GM21576 (cell line): ENCODE measurements at regions not wholly inside any gene's neighbourhood (a gene's known extent, or its start where the extent isn't known, plus 50 kb on each side); places are given as distances from the start of the nearest gene placed in this dataset.
"Not testable (repeated sequence)": the region's sequence is repeated elsewhere in the genome, so short reads cannot be mapped to it uniquely, and the experiment has no call there.

Source experiments
- ATAC-seq: cut with Tn5 transposase; IDR thresholded peaks from one replicate; pipeline ENCODE4 v1.9.1; 2021; ENCODE audit warnings: mild to moderate bottlenecking, moderate library complexity; ENCODE audit not compliant: unreplicated experiment

DNA sequence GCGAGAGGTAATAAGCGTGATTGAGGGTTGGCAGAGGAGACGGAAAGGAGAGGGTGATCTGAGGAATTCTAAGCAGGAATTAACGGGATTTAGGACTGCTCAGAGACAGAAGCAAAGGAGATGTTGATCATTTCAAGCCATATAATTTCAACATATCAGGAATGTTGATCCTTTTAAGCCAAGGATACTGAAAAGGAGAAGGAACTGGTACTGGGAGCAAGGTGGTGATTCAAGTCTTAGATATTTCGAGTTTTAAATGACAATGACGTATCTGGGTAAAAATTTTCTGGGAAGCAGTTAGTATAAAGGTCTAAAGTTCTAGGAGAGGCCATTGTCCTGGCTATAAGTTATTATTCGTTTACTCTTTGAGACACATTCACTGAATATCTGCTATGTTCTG is 91.3 kb upstream of the OGFRL1 start:
- ATAC-seq: no peak

DNA sequence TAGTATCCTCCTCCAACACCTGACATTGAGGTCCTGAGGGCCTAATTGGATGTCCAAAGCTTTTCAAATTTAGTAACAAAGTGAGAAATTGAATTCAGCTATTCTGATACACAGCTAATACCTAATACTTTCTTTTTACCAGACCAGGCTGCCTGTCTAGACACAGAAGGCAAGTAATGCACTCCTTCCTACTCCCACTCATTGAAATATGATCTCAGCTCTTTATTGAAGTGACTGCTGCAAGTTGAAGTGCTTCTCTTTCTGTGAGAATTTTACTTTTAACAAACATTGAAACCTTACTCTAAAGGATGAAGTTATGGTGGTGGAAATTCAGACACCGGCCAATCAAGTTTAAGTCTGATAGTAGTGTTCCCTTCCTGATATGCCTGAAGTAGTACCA is 90.8 kb upstream of the OGFRL1 start:
- ATAC-seq: no peak

DNA sequence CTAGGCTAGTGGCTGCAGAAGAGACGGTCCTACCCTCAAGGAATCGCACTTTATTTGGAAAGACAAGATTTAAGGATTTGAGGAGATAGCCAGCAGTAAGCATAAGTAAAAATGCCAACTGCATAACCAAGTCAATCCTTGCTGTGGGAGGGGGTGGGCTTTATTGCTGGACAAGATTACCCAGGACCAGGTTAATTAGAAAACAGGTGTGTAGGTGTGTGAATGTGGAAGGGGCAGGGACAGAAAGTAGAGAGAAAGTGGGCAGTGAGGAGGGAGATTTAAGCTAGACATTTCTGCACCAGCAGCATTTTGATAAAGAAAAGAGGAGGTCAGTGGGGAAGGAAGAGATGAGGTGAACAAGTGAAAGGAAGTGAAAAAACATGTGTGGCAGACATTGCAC is 89.7 kb upstream of the OGFRL1 start:
- no peak for ATAC-seq

DNA sequence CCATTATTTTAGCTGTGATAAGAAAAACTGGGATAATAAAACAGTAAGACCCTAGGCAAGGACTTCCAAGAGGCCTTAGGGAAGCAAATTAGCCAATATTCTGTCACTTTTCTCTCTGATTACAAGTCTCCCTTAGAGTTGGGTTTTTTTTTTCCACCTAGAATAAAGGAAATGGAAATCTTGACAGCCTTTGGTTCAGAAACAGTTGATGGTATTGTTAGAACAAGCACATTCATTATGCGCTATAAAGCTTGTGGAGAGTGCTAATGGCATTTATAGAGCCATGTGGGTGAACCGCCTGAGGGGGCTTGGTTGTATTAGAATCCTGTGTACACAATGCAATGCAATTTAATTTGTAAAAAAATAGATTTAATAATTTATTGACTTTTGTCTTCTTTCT is 88.9 kb upstream of the OGFRL1 start:
- ATAC-seq: no peak

DNA sequence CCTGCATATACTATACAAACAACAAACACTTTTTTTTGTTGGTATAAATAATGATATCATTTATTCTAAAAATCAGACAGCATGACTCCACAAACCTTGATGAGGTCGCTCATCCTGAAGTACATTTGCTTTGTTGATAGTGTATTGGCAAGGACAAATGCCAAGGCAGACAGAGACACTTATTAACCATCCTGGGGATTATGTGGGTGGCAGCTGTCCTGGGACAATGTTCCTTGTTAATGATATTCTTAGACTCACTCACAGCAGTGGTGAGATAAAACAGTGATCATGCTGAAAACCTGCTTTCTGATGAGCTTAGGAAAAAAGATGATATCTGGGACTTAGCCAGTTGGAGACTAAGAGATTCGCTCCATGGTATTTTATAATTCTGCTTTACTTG is 85.4 kb upstream of the OGFRL1 start:
- ATAC-seq: no peak

DNA sequence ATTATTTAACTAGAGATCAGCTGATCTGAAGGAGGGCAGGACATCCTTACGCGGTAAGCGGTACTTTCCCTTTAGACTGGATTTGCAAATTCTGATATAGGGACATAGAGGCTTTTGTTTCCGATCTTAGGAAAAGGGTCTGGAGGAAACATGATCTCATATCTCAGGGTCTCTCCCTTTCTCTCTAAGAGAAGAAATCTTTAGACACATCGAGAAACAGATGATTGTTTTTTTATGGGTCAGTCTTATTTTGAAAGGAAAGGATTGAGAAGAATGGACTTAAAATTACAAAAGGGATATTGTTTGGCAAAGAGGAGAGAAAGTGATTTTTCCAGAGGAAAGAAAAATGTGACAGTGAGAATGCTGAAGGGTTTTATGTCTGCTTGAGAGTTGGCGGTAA is 83.9 kb upstream of the OGFRL1 start:
- no peak for ATAC-seq

DNA sequence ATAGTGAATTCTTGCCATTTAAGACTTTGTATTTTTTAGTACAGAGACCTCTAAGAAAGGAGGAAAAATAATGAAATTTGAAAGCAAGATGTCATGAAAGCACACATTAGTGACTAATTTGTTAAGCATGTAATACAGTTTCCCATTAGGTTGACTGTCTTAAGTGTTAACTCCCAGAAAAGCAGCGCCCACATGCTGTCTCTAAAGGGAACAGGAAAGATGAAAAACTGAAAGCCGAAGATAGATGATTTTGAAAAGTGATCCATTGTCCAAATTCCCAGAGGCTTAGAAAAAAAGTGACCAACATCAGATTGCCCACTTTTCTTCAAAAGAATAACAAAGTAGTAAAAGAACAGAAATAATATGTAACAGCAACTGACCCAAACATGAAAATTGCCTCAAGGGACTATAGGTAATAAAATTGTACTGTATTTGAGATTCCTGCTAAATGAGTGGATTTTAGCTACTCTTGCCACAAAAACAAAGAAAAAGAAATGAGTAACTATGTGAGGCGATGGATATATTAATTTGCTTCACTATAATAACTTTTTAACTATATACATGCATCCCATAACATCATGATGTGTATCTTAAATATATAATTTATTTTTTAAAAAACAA is 83.2 kb upstream of the OGFRL1 start:
- no peak for ATAC-seq

DNA sequence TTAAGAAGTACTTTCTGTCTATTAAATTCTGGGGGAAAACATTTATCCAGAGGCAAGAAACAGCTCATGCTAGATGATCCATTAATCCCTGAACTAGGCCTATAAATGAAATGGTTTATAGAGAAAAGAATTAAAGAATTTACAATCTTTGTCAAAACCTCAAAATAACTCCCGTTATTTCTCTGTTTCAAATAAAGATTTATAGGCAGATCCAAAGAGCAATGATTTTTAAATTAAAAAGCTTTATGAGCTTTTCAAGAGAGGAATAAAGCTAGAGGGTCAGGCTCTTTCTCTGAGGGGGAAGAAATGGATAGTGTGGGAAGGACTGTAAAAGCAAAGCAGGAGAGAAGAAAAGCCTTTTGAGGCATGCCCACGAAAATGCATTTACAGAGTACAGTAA is 82.5 kb upstream of the OGFRL1 start:
- ATAC-seq: no peak

DNA sequence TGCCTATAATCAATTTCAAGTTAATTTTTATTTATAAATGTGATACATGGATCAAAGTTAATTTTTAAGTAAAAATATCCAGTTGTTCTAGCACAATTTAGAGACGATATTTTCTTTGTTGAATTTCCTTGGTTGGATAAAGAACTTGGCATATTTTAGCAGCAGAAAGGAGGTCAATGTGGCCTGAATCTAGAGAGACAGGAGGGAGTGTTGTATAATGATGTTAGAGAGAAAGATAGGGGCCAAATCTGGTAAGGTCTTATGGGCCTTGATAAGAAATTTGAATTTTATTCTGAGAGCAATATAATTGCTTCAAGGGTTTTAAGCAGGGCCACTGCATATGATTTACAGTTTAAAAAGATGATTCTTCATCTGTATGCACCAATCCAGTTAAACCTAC is 79.4 kb upstream of the OGFRL1 start:
- ATAC-seq: no peak

DNA sequence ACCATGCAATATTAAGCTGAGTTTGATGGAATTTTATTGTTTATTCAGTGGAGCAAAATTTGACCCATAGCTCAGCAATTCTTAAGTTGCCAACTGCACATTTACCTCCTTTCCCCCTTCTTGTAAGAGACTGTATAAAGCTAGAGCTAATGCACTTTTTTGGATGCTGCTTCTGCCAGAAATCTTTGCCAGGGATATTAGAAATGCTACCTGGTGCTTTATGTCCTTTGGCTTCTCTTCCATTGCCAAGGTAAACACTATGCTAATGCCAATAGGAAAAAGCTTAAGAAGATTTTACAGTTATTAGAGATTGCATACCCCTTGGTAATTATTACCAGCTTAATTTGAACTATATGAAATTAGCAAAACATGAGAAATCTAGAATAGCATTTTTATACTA is 79.0 kb upstream of the OGFRL1 start:
- no peak for ATAC-seq

DNA sequence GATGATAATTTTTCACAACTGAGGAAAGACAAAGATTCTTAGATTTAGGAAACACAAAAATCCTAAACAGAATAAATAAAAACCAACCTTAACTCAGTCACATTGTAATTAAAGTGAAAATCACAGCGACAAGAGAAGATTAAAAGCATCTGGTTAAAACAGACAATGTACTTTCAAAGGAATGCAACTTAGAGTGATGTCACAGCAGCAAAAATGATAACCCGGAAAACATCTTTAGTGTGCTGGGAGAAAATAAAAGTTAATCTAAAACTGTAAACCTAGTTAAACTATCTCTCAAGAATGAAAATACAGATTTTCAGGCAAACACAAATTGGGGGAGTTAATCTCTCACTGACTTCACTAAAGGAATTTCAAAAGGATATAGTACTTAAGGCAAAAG is 76.8 kb upstream of the OGFRL1 start:
- ATAC-seq: no peak

DNA sequence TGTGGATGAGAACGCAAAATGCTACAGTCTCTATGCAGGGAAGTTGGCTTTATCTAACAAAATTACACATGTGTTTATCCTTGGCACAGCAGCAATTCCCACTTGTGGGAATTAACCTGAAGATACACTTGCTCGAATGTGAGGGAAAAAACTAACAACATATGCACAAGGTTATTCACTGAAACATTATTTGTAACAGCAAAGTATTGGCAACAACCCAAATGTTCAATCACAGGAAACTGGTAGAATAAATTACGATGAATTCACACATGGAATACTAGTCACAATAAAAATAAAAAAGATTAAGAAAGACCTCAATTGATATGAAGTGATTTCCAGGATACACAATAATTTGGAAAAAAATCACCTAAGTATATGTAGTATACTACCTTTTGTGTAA is 68.1 kb upstream of the OGFRL1 start:
- ATAC-seq: no peak

DNA sequence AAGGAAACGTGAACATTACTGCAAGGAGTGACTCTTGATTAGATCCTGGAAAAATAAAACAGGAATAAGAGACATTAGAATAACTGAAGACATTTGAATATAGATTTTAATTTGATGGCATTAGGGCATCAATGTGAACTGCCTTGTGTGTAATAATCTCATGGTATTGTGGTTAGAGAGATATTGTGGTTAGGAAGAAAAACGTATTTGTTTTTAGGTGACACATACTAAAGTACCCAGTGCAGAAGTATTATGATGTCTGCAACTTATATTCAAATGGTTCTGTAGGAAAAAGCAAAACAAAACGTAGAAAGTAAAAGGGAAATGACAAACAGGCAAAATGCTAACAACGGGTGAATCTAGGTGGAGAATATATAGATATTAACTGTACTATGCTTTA is 65.9 kb upstream of the OGFRL1 start:
- ATAC-seq: no peak

DNA sequence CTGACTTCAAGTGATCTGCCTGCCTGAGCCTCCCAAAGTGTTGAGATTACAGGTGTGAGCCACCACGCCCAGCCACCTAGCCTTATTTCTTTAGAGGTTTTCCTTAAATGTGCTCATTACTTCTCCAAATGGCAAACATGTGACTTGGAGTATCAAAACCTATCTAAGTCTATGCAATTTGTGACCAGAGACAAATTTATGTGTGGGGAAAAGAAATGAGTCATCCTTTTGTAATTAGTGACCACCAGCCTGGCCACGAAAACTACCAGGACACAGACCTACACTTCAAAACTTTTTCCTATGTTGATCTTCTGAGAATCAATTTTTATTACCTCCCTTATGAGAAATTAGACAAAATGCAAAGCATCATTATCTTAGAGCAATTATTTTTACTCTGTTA is 64.6 kb upstream of the OGFRL1 start:
- no peak for ATAC-seq

DNA sequence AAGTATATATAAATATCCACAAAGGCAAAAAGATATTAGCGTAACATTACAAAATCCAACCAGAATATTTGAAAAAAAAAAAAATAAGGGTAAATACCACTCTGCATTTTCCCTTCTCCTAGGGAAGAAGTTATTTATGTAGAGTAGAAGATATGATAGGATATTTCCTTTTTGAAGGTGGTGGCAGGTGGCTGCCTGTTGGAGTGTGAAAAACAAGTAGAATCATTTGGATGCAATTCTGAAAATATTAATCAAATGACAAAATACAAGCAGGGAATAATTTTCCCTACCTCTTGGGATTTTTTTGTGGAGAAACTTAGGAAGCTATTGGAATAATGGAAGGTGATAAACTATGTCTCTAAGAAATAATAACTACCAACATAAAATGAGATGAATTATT is 62.5 kb upstream of the OGFRL1 start:
- ATAC-seq: no peak

DNA sequence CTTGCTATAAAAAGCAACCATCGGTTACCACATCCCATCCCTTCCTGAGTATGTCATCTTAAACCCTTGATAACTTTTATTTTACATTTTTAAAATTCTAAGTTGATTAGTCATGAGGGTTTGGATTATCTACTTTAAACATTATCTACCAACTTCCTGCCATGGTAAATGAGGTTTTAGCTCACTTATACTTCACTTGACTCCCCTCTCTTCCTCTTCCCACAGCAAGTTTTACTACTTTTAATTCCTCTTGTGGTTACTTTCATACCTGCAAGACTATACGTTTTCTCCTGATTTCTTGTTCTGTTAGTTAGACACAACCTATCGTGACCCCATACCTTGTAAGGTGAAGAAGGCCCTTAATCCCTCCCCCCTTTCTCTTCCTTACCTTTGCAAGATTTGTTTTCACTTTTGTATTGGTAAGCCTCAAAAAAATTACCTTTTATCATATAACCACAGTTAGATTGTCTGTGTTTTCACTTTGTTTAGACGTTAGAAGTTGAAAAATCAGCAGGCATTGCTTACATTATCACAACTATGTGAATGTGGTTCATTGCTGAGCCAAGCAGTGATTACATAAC is 60.1 kb upstream of the OGFRL1 start:
- no peak for ATAC-seq

DNA sequence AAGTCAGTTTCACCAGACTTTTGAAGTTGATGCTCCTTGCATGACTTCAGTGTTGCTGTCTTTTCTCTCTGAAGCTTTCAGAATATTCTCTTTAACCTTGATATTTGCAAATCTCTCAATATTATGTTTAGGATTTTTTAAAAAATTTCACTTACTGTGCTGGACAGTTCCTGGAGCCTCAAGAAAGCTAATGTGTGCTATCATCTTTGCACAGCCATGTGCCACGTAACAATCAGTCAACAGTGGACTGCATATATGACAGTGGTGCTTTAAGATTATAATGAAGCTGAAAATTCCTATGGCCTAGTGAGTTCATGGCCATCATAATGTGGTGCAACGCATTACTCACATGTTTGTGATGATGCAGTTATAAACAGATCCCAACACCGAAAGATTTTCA is 59.1 kb upstream of the OGFRL1 start:
- no peak for ATAC-seq

DNA sequence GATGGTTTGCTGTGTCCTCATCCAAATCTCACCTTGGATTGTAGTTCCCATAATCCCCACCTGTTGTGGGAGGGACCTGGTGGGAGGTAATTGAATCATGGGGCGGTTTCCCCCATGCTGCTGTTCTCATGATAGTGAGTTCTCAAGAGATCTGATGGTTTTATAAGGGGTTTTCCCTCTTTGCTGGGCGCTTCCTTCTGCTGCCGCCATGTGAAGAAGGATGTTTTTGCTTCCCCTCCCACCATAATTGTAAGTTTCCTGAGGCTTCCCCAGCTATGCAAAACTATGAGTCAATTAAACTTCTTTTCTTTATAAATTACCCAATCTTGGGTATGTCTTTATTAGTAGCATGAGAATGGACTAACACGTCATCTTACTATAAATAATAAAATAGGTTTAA is 55.7 kb upstream of the OGFRL1 start:
- not testable (repeated sequence) for ATAC-seq

DNA sequence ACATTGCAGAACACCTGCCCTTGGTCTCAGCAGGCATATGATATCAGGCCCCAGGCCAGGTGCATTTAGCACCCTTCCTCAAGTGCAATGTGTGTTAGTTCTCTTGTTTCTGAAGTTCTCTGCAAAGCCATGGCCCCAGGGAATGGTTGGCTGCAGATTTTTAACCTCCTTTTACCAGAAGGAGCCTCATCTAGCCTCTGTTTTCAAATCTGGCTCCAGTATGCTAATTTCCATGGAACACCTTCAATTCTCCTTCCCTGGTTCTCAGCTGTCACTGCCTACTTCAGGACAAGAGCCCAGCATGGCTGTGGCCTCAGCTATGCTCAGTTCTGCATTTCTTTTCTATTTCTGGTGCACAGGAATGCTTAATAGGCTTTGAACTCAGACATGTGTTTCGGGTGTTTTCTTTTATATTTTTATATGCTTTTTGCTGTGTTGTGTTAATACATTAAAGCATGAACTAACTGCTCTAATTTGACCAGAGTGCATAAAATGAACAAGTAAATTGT is 51.6 kb upstream of the OGFRL1 start:
- no peak for ATAC-seq

DNA sequence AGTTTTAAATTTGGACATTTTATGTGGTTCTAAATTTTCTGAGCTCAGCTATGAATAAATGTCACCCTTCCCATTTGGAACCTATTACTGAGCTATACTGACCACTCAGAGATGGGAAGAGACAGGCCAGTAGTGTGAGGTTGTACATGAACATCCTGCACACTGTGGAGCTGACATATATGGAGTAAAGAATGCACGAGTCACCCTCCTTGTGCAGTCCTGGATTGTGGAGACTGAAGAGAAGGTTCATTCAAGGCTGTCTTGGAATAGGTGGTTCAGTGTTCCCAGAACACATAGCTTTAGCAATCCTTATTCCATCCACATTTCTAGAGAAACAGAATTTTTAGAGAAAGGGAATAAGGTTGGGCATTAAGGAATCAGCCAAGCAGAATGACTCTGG is 50.3 kb upstream of the OGFRL1 start:
- no peak for ATAC-seq
